Neuronal stem cell (in vitro differentiated cells): ENCODE measurements at regions not wholly inside any gene's neighbourhood (a gene's known extent, or its start where the extent isn't known, plus 50 kb on each side); places are given as distances from the start of the nearest gene placed in this dataset.

Source experiments
- DNase-seq: peaks from one replicate; pipeline ENCODE4 v3.0.0-alpha.2; 2013; ENCODE audit warnings: low spot score
- H2AFZ ChIP-seq: one replicate; pipeline ENCODE4 v1.6.1; 2013; ENCODE audit warnings: mild to moderate bottlenecking, low read length, inconsistent platforms
- H2AK5ac ChIP-seq: 2 replicates; pipeline ENCODE4 v1.6.1; 2013; ENCODE audit warnings: low read depth, mild to moderate bottlenecking, inconsistent platforms, low read length, moderate library complexity, mixed read lengths
- H2BK120ac ChIP-seq: 2 replicates; pipeline ENCODE4 v1.6.1; 2013; ENCODE audit warnings: low read depth, mild to moderate bottlenecking, inconsistent platforms, low read length, moderate library complexity, mixed read lengths
- H2BK12ac ChIP-seq: one replicate; pipeline ENCODE4 v1.6.1; 2013; ENCODE audit warnings: low read length, inconsistent platforms
- H2BK15ac ChIP-seq: 2 replicates; pipeline ENCODE4 v1.6.1; 2013; ENCODE audit warnings: mild to moderate bottlenecking, low read length, inconsistent platforms, mixed read lengths
- H2BK5ac ChIP-seq: one replicate; pipeline ENCODE4 v1.6.1; 2013; ENCODE audit warnings: inconsistent platforms, mild to moderate bottlenecking, low read length, moderate library complexity
- H3K14ac ChIP-seq: one replicate; pipeline ENCODE4 v1.6.1; 2013; ENCODE audit warnings: low read length, inconsistent platforms
- H3K18ac ChIP-seq: 2 replicates; pipeline ENCODE4 v1.6.1; 2013; ENCODE audit warnings: low read length, inconsistent platforms
- H3K23ac ChIP-seq: 2 replicates; pipeline ENCODE4 v1.6.1; 2013; ENCODE audit warnings: low read depth, mild to moderate bottlenecking, mixed read lengths, low read length, inconsistent platforms; ENCODE audit not compliant: poor library complexity
- H3K27ac ChIP-seq: replicated peaks from 3 replicates; pipeline ENCODE4 v1.5.1; 2013; ENCODE audit warnings: low read length, inconsistent platforms
- H3K27me3 ChIP-seq, 3 experiments: 2 replicates each; pipeline ENCODE4 v1.6.1; 2013; ENCODE audit warnings: low read length in 3 of 3, mild to moderate bottlenecking in 2 of 3, inconsistent platforms in 1 of 3, low read depth in 1 of 3, mixed read lengths in 1 of 3, moderate library complexity in 1 of 3; ENCODE audit not compliant: control insufficient read depth in 3 of 3, insufficient read depth in 3 of 3
- H3K36me3 ChIP-seq, 2 donors: replicated peaks in 1 of 2; 2 replicates each; pipeline ENCODE4 v1.6.1; 2013; ENCODE audit warnings: low read length in 2 of 2; ENCODE audit not compliant: control insufficient read depth in 2 of 2, insufficient read depth in 2 of 2
- H3K4ac ChIP-seq: 2 replicates; pipeline ENCODE4 v1.6.1; 2013; ENCODE audit warnings: inconsistent platforms, mild to moderate bottlenecking, low read length, moderate library complexity
- H3K4me1 ChIP-seq, 2 donors: 1 replicate in 1 of 2; 2 replicates in 1 of 2; pipeline ENCODE4 v1.6.1; 2013; ENCODE audit warnings: low read length in 2 of 2, low read depth in 1 of 2; ENCODE audit not compliant: control insufficient read depth in 2 of 2, insufficient read depth in 1 of 2
- H3K4me2 ChIP-seq: one replicate; pipeline ENCODE4 v1.6.1; 2013; ENCODE audit warnings: mild to moderate bottlenecking, low read length, inconsistent platforms; ENCODE audit not compliant: insufficient read depth, poor library complexity, severe bottlenecking
- H3K4me3 ChIP-seq, 2 donors: 2 replicates each; pipeline ENCODE4 v1.5.1; 2013; ENCODE audit warnings: low read length in 2 of 2, mild to moderate bottlenecking in 2 of 2, inconsistent platforms in 1 of 2, moderate library complexity in 1 of 2
- H3K79me1 ChIP-seq: one replicate; pipeline ENCODE4 v1.6.1; 2013; ENCODE audit warnings: low read depth, mild to moderate bottlenecking, inconsistent platforms, low read length, moderate library complexity
- H3K9ac ChIP-seq: one replicate; pipeline ENCODE4 v1.6.1; 2013; ENCODE audit warnings: mild to moderate bottlenecking, low read depth, low read length, inconsistent platforms; ENCODE audit not compliant: poor library complexity
- H3K9me3 ChIP-seq, 2 donors: replicated peaks in 1 of 2; 2 replicates each; pipeline versions ENCODE3 to v1.6.1; 2013; ENCODE audit warnings: low read length in 2 of 2, mild to moderate bottlenecking in 2 of 2, inconsistent platforms in 1 of 2, low read depth in 1 of 2, mixed read lengths in 1 of 2, moderate library complexity in 1 of 2; ENCODE audit not compliant: control insufficient read depth in 2 of 2, insufficient read depth in 1 of 2
- H4K8ac ChIP-seq: one replicate; pipeline ENCODE4 v1.6.1; 2013; ENCODE audit warnings: low read depth, mild to moderate bottlenecking, inconsistent platforms, low read length, moderate library complexity
- H4K91ac ChIP-seq: one replicate; pipeline ENCODE4 v1.6.1; 2013; ENCODE audit warnings: low read length, low read depth, mild to moderate bottlenecking, inconsistent platforms; ENCODE audit not compliant: poor library complexity
- WGBS, 2 donors: extraction: QIAGEN DNeasy Blood & Tissue Kit; methylation state at CpG; one replicate each; pipeline ENCODE4 v1.1.7; 2013; ENCODE audit warnings: missing lambda C conversion rate in 2 of 2, mixed read lengths in 1 of 2; ENCODE audit not compliant: insufficient read length in 2 of 2, insufficient replicate concordance in 1 of 2; ENCODE audit errors: extremely low coverage in 2 of 2; 5-methylcytosine and 5-hydroxymethylcytosine counted together

GRCh38 chr3:35417080-35417479 is 222.2 kb upstream of the ARPP21 start:
- Histone ChIP-seq H4K91ac (no peak overlapping the region), H2AK5ac (no peak overlapping the region), H3K27me3 (no peaks in the 10 kb centered on the region), H3K27ac (no peak overlapping the region), H3K23ac (no peak overlapping the region), H3K4me2 (no peak overlapping the region), H3K9me3 (no peaks in the 10 kb centered on the region), H2BK5ac (no peak overlapping the region), H3K4me3 (no peak overlapping the region), H3K36me3 (no peaks in the 10 kb centered on the region), H3K14ac (no peak overlapping the region), H3K4me1 (no peaks in the 10 kb centered on the region), H3K4ac (no peak overlapping the region), H3K9ac (no peak overlapping the region), H2BK15ac (no peak overlapping the region), H3K79me1 (no peaks in the 10 kb centered on the region), H3K18ac (no peak overlapping the region), H2BK120ac (no peak overlapping the region), H2BK12ac (no peak overlapping the region), H4K8ac (no peak overlapping the region), H2AFZ (no peak overlapping the region)
- no peak for DNase-seq
- WGBS, 2 donors, result no CpG with 5 or more reads among the region's 2 CpGs

- Histone ChIP-seq H3K9me3 (no peaks in the 10 kb centered on the region), H3K27ac (no peak overlapping the region), H3K4me2 (no peak overlapping the region), H2BK15ac (no peak overlapping the region), H3K14ac (no peak overlapping the region), H3K4me1 (no peaks in the 10 kb centered on the region), H3K23ac (no peak overlapping the region), H3K9ac (no peak overlapping the region), H2AFZ (no peak overlapping the region), H3K27me3 (no peaks in the 10 kb centered on the region), H4K91ac (no peak overlapping the region), H2BK5ac (no peak overlapping the region), H3K36me3 (no peaks in the 10 kb centered on the region), H3K4ac (no peak overlapping the region), H3K18ac (no peak overlapping the region), H2BK120ac (no peak overlapping the region), H2BK12ac (no peak overlapping the region), H4K8ac (no peak overlapping the region), H3K4me3 (no peak overlapping the region), H2AK5ac (no peak overlapping the region), H3K79me1 (no peaks in the 10 kb centered on the region)
- WGBS, 2 donors, result no CpG with 5 or more reads among the region's 1 CpG
- DNase-seq, result no peak
Observed at GRCh38 chr3:35422101-35422500, 217.2 kb upstream of the ARPP21 start.

- H3K27ac ChIP-seq, result no peak overlapping the region
Observed at GRCh38 chr3:35422836-35423601, 216.3 kb upstream of the ARPP21 start.

GRCh38 chr3:35426366-35426958 is 212.9 kb upstream of the ARPP21 start:
- Histone ChIP-seq H3K23ac (no peak overlapping the region), H3K4me3 (no peak overlapping the region), H3K4me1 (no peaks in the 10 kb centered on the region), H3K9me3 (no peaks in the 10 kb centered on the region), H2BK12ac (no peak overlapping the region), H3K27me3 (no peaks in the 10 kb centered on the region), H2AFZ (no peak overlapping the region), H4K8ac (no peak overlapping the region), H3K36me3 (no peaks in the 10 kb centered on the region), H3K27ac (no peak overlapping the region), H3K4me2 (no peak overlapping the region), H2BK120ac (no peak overlapping the region), H3K4ac (no peak overlapping the region), H3K14ac (no peak overlapping the region), H2BK5ac (no peak overlapping the region), H2BK15ac (no peak overlapping the region), H3K9ac (no peak overlapping the region), H3K79me1 (no peaks in the 10 kb centered on the region), H3K18ac (no peak overlapping the region), H2AK5ac (no peak overlapping the region), H4K91ac (no peak overlapping the region)
- WGBS, 2 donors, result no CpG with 5 or more reads among the region's 3 CpGs
- DNase-seq, result no peak

More at GRCh38 chr3:35422836-35423601, 216.3 kb upstream of the ARPP21 start:
- Histone ChIP-seq H2BK120ac (no peak overlapping the region), H3K9ac (no peak overlapping the region), H3K4me3 (no peak overlapping the region), H2AK5ac (no peak overlapping the region), H3K23ac (no peak overlapping the region), H3K18ac (no peak overlapping the region), H3K79me1 (no peaks in the 10 kb centered on the region), H3K4me2 (no peak overlapping the region), H3K4ac (no peak overlapping the region), H3K9me3 (no peaks in the 10 kb centered on the region), H2BK15ac (no peak overlapping the region), H4K91ac (no peak overlapping the region), H2BK5ac (no peak overlapping the region), H2BK12ac (no peak overlapping the region), H3K4me1 (no peaks in the 10 kb centered on the region), H2AFZ (no peak overlapping the region), H3K27me3 (no peaks in the 10 kb centered on the region), H4K8ac (no peak overlapping the region), H3K36me3 (no peaks in the 10 kb centered on the region), H3K14ac (no peak overlapping the region)
- no CpG with 5 or more reads among the region's 6 CpGs for WGBS, 2 donors
- no peak for DNase-seq
